MM.1S (cell line): ENCODE measurements at regions not wholly inside any gene's neighbourhood (a gene's known extent, or its start where the extent isn't known, plus 50 kb on each side); places are given as distances from the start of the nearest gene placed in this dataset.

Experiments
- DNase-seq: peaks from one replicate; pipeline ENCODE4 v3.0.0-alpha.2; 2015
- H2AFZ ChIP-seq: fragments of 300-600 bp; sonication (generic); 2 replicates; pipeline ENCODE4 v1.6.0; 2016; ENCODE audit warnings: antibody characterized with exemption, low read length
- H3F3A ChIP-seq: fragments of 300-600 bp; sonication (generic); 2 replicates; pipeline ENCODE4 v1.6.1; 2016; ENCODE audit warnings: mild to moderate bottlenecking, antibody characterized with exemption, low read length, moderate library complexity, mixed read lengths; ENCODE audit not compliant: insufficient read depth
- H3K27ac ChIP-seq: fragments of 300-600 bp; sonication (generic); 2 replicates; pipeline ENCODE4 v1.5.1; 2016; ENCODE audit warnings: mild to moderate bottlenecking, low read length
- H3K27me3 ChIP-seq: fragments of 300-600 bp; sonication (generic); replicated peaks from 2 replicates; pipeline ENCODE4 v1.6.0; 2016; ENCODE audit warnings: low read length; ENCODE audit not compliant: insufficient read depth
- H3K36me3 ChIP-seq: fragments of 300-600 bp; sonication (generic); replicated peaks from 2 replicates; pipeline ENCODE4 v1.6.1; 2016; ENCODE audit warnings: mild to moderate bottlenecking, low read length, mixed read lengths; ENCODE audit not compliant: insufficient read depth
- H3K4me1 ChIP-seq: fragments of 300-600 bp; sonication (generic); 2 replicates; pipeline ENCODE4 v1.6.1; 2016; ENCODE audit warnings: low read length, mixed read lengths
- H3K4me2 ChIP-seq: fragments of 300-600 bp; sonication (generic); 2 replicates; pipeline ENCODE4 v1.6.0; 2016; ENCODE audit warnings: low read depth, low read length
- H3K4me3 ChIP-seq: fragments of 300-600 bp; sonication (generic); 2 replicates; pipeline ENCODE4 v1.5.1; 2016; ENCODE audit warnings: low read length, mixed read lengths
- H3K79me2 ChIP-seq: fragments of 300-600 bp; sonication (generic); 2 replicates; pipeline ENCODE4 v1.6.1; 2016; ENCODE audit warnings: mixed run types, low read length, mixed read lengths
- H3K9ac ChIP-seq: fragments of 300-600 bp; sonication (generic); 2 replicates; pipeline ENCODE4 v1.6.1; 2016; ENCODE audit warnings: low read length, mixed read lengths
- H3K9me2 ChIP-seq: fragments of 300-600 bp; sonication (generic); replicated peaks from 2 replicates; pipeline ENCODE4 v1.6.1; 2016; ENCODE audit warnings: mild to moderate bottlenecking, low read length, mixed read lengths; ENCODE audit not compliant: insufficient read depth
- H3K9me3 ChIP-seq: fragments of 300-600 bp; sonication (generic); replicated peaks from 2 replicates; pipeline ENCODE4 v1.6.1; 2016; ENCODE audit warnings: mild to moderate bottlenecking, low read length, mixed read lengths; ENCODE audit not compliant: insufficient read depth
- H4K20me1 ChIP-seq: fragments of 300-600 bp; sonication (generic); 2 replicates; pipeline ENCODE4 v1.6.1; 2016; ENCODE audit warnings: mild to moderate bottlenecking, low read length, moderate library complexity, mixed read lengths; ENCODE audit not compliant: insufficient read depth
- CTCF ChIP-seq: fragments of 300-600 bp; sonication (generic); IDR thresholded peaks from 2 replicates; pipeline ENCODE4 v1.5.1; 2016; ENCODE audit warnings: antibody characterized with exemption, low read length, mixed read lengths
- EZH2 ChIP-seq: fragments of 300-600 bp; sonication (generic); optimal IDR thresholded peaks from 2 replicates; pipeline ENCODE3; 2017; ENCODE audit warnings: low read depth, mild to moderate bottlenecking, antibody characterized with exemption, low read length, mixed read lengths
- EZH2phosphoT487 ChIP-seq: fragments of 300-600 bp; sonication (generic); IDR thresholded peaks from 2 replicates; pipeline ENCODE4 v1.6.1; 2018; ENCODE audit warnings: antibody characterized with exemption, low read length

- Histone ChIP-seq H4K20me1 (no peaks in the 10 kb centered on the region), H3K4me2 (no peak overlapping the region), H3K4me1 (no peaks in the 10 kb centered on the region), H2AFZ (no peak overlapping the region), H3K36me3 (no peaks in the 10 kb centered on the region), H3K27me3 (no peaks in the 10 kb centered on the region), H3K9me2 (no peaks in the 10 kb centered on the region), H3K9ac (no peak overlapping the region), H3K4me3 (no peak overlapping the region), H3K79me2 (no peaks in the 10 kb centered on the region), H3K9me3 (no peaks in the 10 kb centered on the region), H3K27ac (no peak overlapping the region), H3F3A (no peaks in the 10 kb centered on the region)
- TF ChIP-seq EZH2 (no peak), CTCF (no peak), EZH2phosphoT487 (no peak)
- DNase-seq: no peak
These were observed 225.4 kb downstream of the MYCN start for GRCh38 chr2:16165518-16166326.

- H4K20me1 ChIP-seq: no peaks in the 10 kb centered on the region
- no peaks in the 10 kb centered on the region for H3K9me3 ChIP-seq
- no peaks in the 10 kb centered on the region for H3K9me2 ChIP-seq
- H3K9ac ChIP-seq: no peak overlapping the region
- DNase-seq: no peak
- no peak overlapping the region for H3K4me3 ChIP-seq
- H3K4me2 ChIP-seq: no peak overlapping the region
- H2AFZ ChIP-seq: no peak overlapping the region
- no peak overlapping the region for H3K27ac ChIP-seq
- H3F3A ChIP-seq: no peaks in the 10 kb centered on the region
- no peaks in the 10 kb centered on the region for H3K4me1 ChIP-seq
- no peaks in the 10 kb centered on the region for H3K27me3 ChIP-seq
- TF ChIP-seq CTCF: no peak
- TF ChIP-seq EZH2phosphoT487: no peak
- no peaks in the 10 kb centered on the region for H3K36me3 ChIP-seq
- H3K79me2 ChIP-seq: no peaks in the 10 kb centered on the region
These were observed 222.2 kb downstream of the MYCN start for GRCh38 chr2:16162491-16163040.

GRCh38 chr2:16161768-16162490 is 221.6 kb downstream of the MYCN start:
- no peaks in the 10 kb centered on the region for H3K9me3 ChIP-seq
- H3K4me2 ChIP-seq: no peak overlapping the region
- H3K27ac ChIP-seq: no peak overlapping the region
- no peaks in the 10 kb centered on the region for H4K20me1 ChIP-seq
- no peak overlapping the region for H3K9ac ChIP-seq
- no peak overlapping the region for H3K4me3 ChIP-seq
- no peaks in the 10 kb centered on the region for H3K9me2 ChIP-seq
- no peaks in the 10 kb centered on the region for H3K27me3 ChIP-seq
- no peaks in the 10 kb centered on the region for H3K36me3 ChIP-seq
- H3K4me1 ChIP-seq: no peaks in the 10 kb centered on the region
- no peak overlapping the region for H2AFZ ChIP-seq
- no peaks in the 10 kb centered on the region for H3K79me2 ChIP-seq
- TF ChIP-seq EZH2phosphoT487 (no peak), EZH2 (no peak), CTCF (no peak)
- no peak for DNase-seq
- no peaks in the 10 kb centered on the region for H3F3A ChIP-seq
